ENCODE measurements at regions not wholly inside any gene's neighbourhood (a gene's known extent, or its start where the extent isn't known, plus 50 kb on each side); places are given as distances from the start of the nearest gene placed in this dataset.

GRCh38 chr4:138952411-138952810, 63.2 kb upstream of the NOCT start:
- TF ChIP-seq TAF1 (IDR thresholded peaks at IDR 0.05; ENCODE audit: low read depth) = no peak
- no peak for TF ChIP-seq EP300 (IDR thresholded peaks at IDR 0.05; ENCODE audit: borderline replicate concordance)
- no peak for TF ChIP-seq YY1 (IDR thresholded peaks at IDR 0.05; ENCODE audit: low read depth)
- TF ChIP-seq MAX (IDR thresholded peaks at IDR 0.05) = no peak

All from Ishikawa (cell line).